ENCODE measurements at regions not wholly inside any gene's neighbourhood (a gene's known extent, or its start where the extent isn't known, plus 50 kb on each side); places are given as distances from the start of the nearest gene placed in this dataset.

- intact Hi-C loops (cut with micrococcal nuclease), result no loop called here
- H3K4me3 ChIP-seq (ENCODE audit: control extremely low read depth in 1 of 5, extremely low read depth in 1 of 5, insufficient read depth in 1 of 5, low read depth in 2 of 5, low read length in 4 of 5), result no peak overlapping the region
- ATAC-seq (ENCODE audit: low read depth) (no peak), DNase-seq (no peak)
- no peak overlapping the region for H3K4me2 ChIP-seq (replicated peaks; ENCODE audit: low read depth, low read length, poor library complexity, severe bottlenecking)
- 100% methylated on average over 2 of the region's 4 CpGs for WGBS (ENCODE audit: insufficient coverage)
- H3K79me2 ChIP-seq (ENCODE audit: control insufficient read depth, insufficient read depth, low read length), result no peaks in the 10 kb centered on the region
- no peaks in the 10 kb centered on the region for H3K4me1 Mint-ChIP-seq
- no peak overlapping the region for H3K4me3 Mint-ChIP-seq
- POLR2A ChIA-PET, result no interaction called here
- no peaks in the 10 kb centered on the region for H4K20me1 ChIP-seq (ENCODE audit: control insufficient read depth, insufficient read depth, low read length, poor library complexity, severe bottlenecking)
- TF ChIP-seq CTCF (IDR thresholded peaks at IDR 0.05), result no peak
- no peak for TF ChIP-seq EZH2 (IDR thresholded peaks at IDR 0.05; ENCODE audit: borderline replicate concordance, insufficient read depth, low read depth, low read length, poor library complexity, severe bottlenecking)
- no peaks in the 10 kb centered on the region for H3K9me3 Mint-ChIP-seq (ENCODE audit: insufficient read depth)
- H2AFZ ChIP-seq (ENCODE audit: insufficient read depth, low read depth, low read length, poor library complexity, severe bottlenecking), result no peak overlapping the region
- CTCF ChIA-PET, result no interaction called here
- H3K27ac ChIP-seq (ENCODE audit: low read length in 2 of 2), result no peak overlapping the region
- H3K36me3 ChIP-seq (replicated peaks in 1 of 2; ENCODE audit: control extremely low read depth in 1 of 2, control insufficient read depth in 1 of 2, extremely low read depth in 1 of 2, insufficient read depth in 2 of 2, low read length in 1 of 2), result no peaks in the 10 kb centered on the region
- H3K4me1 ChIP-seq (ENCODE audit: control insufficient read depth in 2 of 2, insufficient read depth in 2 of 2, low read length in 2 of 2), result no peaks in the 10 kb centered on the region
- H3K27ac Mint-ChIP-seq, result no peak overlapping the region
- no peak overlapping the region for H3K9ac ChIP-seq (ENCODE audit: low read length)
- no peaks in the 10 kb centered on the region for H3K27me3 Mint-ChIP-seq
- H3K9me3 ChIP-seq (ENCODE audit: control extremely low read depth in 1 of 3, control insufficient read depth in 2 of 3, insufficient read depth in 1 of 3, low read length in 2 of 3), result no peaks in the 10 kb centered on the region
- H3K27me3 ChIP-seq (replicated peaks in 1 of 4; ENCODE audit: control extremely low read depth in 1 of 4, control insufficient read depth in 3 of 4, insufficient read depth in 4 of 4, low read length in 3 of 4), result no peaks in the 10 kb centered on the region
These were observed 143.0 kb downstream of the TSN start for GRCh38 chr2:121898483-121898882.

GRCh38 chr2:121900391-121900790, 144.9 kb downstream of the TSN start:
- no peak overlapping the region for H3K4me2 ChIP-seq (replicated peaks; ENCODE audit: low read depth, low read length, poor library complexity, severe bottlenecking)
- no peaks in the 10 kb centered on the region for H3K4me1 Mint-ChIP-seq
- 89% methylated on average over 8 of the region's 8 CpGs for WGBS (ENCODE audit: insufficient coverage)
- CTCF ChIA-PET, result no interaction called here
- H3K27me3 ChIP-seq (replicated peaks in 1 of 4; ENCODE audit: control extremely low read depth in 1 of 4, control insufficient read depth in 3 of 4, insufficient read depth in 4 of 4, low read length in 3 of 4), result no peaks in the 10 kb centered on the region
- intact Hi-C loops (cut with micrococcal nuclease), result no loop called here
- no peaks in the 10 kb centered on the region for H3K27me3 Mint-ChIP-seq
- ATAC-seq (ENCODE audit: low read depth) (no peak), DNase-seq (no peak)
- H3K79me2 ChIP-seq (ENCODE audit: control insufficient read depth, insufficient read depth, low read length), result no peaks in the 10 kb centered on the region
- H3K4me1 ChIP-seq (ENCODE audit: control insufficient read depth in 2 of 2, insufficient read depth in 2 of 2, low read length in 2 of 2), result no peaks in the 10 kb centered on the region
- H3K4me3 Mint-ChIP-seq, result no peak overlapping the region
- H3K4me3 ChIP-seq (ENCODE audit: control extremely low read depth in 1 of 5, extremely low read depth in 1 of 5, insufficient read depth in 1 of 5, low read depth in 2 of 5, low read length in 4 of 5), result no peak overlapping the region
- no peak overlapping the region for H3K27ac ChIP-seq (ENCODE audit: low read length in 2 of 2)
- POLR2A ChIA-PET, result no interaction called here
- H4K20me1 ChIP-seq (ENCODE audit: control insufficient read depth, insufficient read depth, low read length, poor library complexity, severe bottlenecking), result no peaks in the 10 kb centered on the region
- H3K9me3 Mint-ChIP-seq (ENCODE audit: insufficient read depth), result no peaks in the 10 kb centered on the region
- H3K27ac Mint-ChIP-seq, result no peak overlapping the region
- no peak for TF ChIP-seq CTCF (IDR thresholded peaks at IDR 0.05)
- no peak for TF ChIP-seq EZH2 (IDR thresholded peaks at IDR 0.05; ENCODE audit: borderline replicate concordance, insufficient read depth, low read depth, low read length, poor library complexity, severe bottlenecking)
- H3K9me3 ChIP-seq (ENCODE audit: control extremely low read depth in 1 of 3, control insufficient read depth in 2 of 3, insufficient read depth in 1 of 3, low read length in 2 of 3), result peaks cover 0 to 1% (median 0%) of the 10 kb centered on the region in 3 donors
- H2AFZ ChIP-seq (ENCODE audit: insufficient read depth, low read depth, low read length, poor library complexity, severe bottlenecking), result no peak overlapping the region
- no peaks in the 10 kb centered on the region for H3K36me3 ChIP-seq (replicated peaks in 1 of 2; ENCODE audit: control extremely low read depth in 1 of 2, control insufficient read depth in 1 of 2, extremely low read depth in 1 of 2, insufficient read depth in 2 of 2, low read length in 1 of 2)
- no peak overlapping the region for H3K9ac ChIP-seq (ENCODE audit: low read length)
